ENCODE measurements at regions not wholly inside any gene's neighbourhood (a gene's known extent, or its start where the extent isn't known, plus 50 kb on each side); places are given as distances from the start of the nearest gene placed in this dataset.

- no peak for DNase-seq (ENCODE audit: low spot score)
- H3K9ac ChIP-seq (ENCODE audit: low read depth in 1 of 2, low read length in 2 of 2), result no peak overlapping the region
- no peaks in the 10 kb centered on the region for H3K9me3 ChIP-seq (ENCODE audit: control insufficient read depth in 4 of 4, low read length in 3 of 4)
- H3K27ac ChIP-seq (ENCODE audit: low read depth in 1 of 2, low read length in 2 of 2), result no peak overlapping the region
- WGBS, result 82% methylated on average over 1 of the region's 1 CpG
- peaks cover 0 to 2% (median 0%) of the 10 kb centered on the region in 4 donors for H3K27me3 ChIP-seq (ENCODE audit: control insufficient read depth in 4 of 4, insufficient read depth in 4 of 4, low read length in 3 of 4)
- TF ChIP-seq RAD21 (IDR thresholded peaks at IDR 0.05), result no peak
- no peak for TF ChIP-seq JUND (IDR thresholded peaks at IDR 0.05)
- no peak for TF ChIP-seq HNF4A (conservative IDR thresholded peaks at IDR 0.05)
- TF ChIP-seq YY1 (IDR thresholded peaks at IDR 0.05), result no peak
- no peak overlapping the region for H3K4me3 ChIP-seq (ENCODE audit: low read depth in 1 of 3, low read length in 3 of 3)
- H3K36me3 ChIP-seq (ENCODE audit: control insufficient read depth in 4 of 4, insufficient read depth in 3 of 4, low read depth in 1 of 4, low read length in 3 of 4), result no peaks in the 10 kb centered on the region
- H3K4me1 ChIP-seq (ENCODE audit: control insufficient read depth in 4 of 4, insufficient read depth in 4 of 4, low read length in 3 of 4), result no peaks in the 10 kb centered on the region
These were observed 900.8 kb downstream of the XPNPEP1 start for GRCh38 chr10:109022417-109023049.

- WGBS, result 68% methylated on average over 6 of the region's 6 CpGs
- no peak for DNase-seq (ENCODE audit: low spot score)
- no peaks in the 10 kb centered on the region for H3K9me3 ChIP-seq (ENCODE audit: control insufficient read depth in 4 of 4, low read length in 3 of 4)
- no peak overlapping the region for H3K9ac ChIP-seq (ENCODE audit: low read depth in 1 of 2, low read length in 2 of 2)
- H3K27me3 ChIP-seq (ENCODE audit: control insufficient read depth in 4 of 4, insufficient read depth in 4 of 4, low read length in 3 of 4), result peaks cover 0 to 2% (median 0%) of the 10 kb centered on the region in 4 donors
- no peak overlapping the region for H3K27ac ChIP-seq (ENCODE audit: low read depth in 1 of 2, low read length in 2 of 2)
- H3K4me3 ChIP-seq (ENCODE audit: low read depth in 1 of 3, low read length in 3 of 3), result no peak overlapping the region
- H3K36me3 ChIP-seq (ENCODE audit: control insufficient read depth in 4 of 4, insufficient read depth in 3 of 4, low read depth in 1 of 4, low read length in 3 of 4), result no peaks in the 10 kb centered on the region
- TF ChIP-seq HNF4G (IDR thresholded peaks at IDR 0.05) (no peak), FOXA2 (IDR thresholded peaks at IDR 0.05) (no peak), YY1 (IDR thresholded peaks at IDR 0.05) (no peak), JUND (IDR thresholded peaks at IDR 0.05) (no peak), ZBTB33 (IDR thresholded peaks at IDR 0.05) (no peak), CTCF (IDR thresholded peaks at IDR 0.05; ENCODE audit: low read depth, low read length, missing input control) (no peak)
- H3K4me1 ChIP-seq (ENCODE audit: control insufficient read depth in 4 of 4, insufficient read depth in 4 of 4, low read length in 3 of 4), result no peaks in the 10 kb centered on the region
These were observed 904.3 kb downstream of the XPNPEP1 start for GRCh38 chr10:109019001-109019424.

- H3K27me3 ChIP-seq (ENCODE audit: control insufficient read depth in 4 of 4, insufficient read depth in 4 of 4, low read length in 3 of 4), result no peaks in the 10 kb centered on the region
- WGBS, result 89% methylated on average over 1 of the region's 1 CpG
- no peak for DNase-seq (ENCODE audit: low spot score)
- no peaks in the 10 kb centered on the region for H3K4me1 ChIP-seq (ENCODE audit: control insufficient read depth in 4 of 4, insufficient read depth in 4 of 4, low read length in 3 of 4)
- no peak overlapping the region for H3K9ac ChIP-seq (ENCODE audit: low read depth in 1 of 2, low read length in 2 of 2)
- TF ChIP-seq GABPA (IDR thresholded peaks at IDR 0.05 in 1 of 2, conservative IDR thresholded peaks at IDR 0.05 in 1 of 2), result no peak
- no peaks in the 10 kb centered on the region for H3K36me3 ChIP-seq (ENCODE audit: control insufficient read depth in 4 of 4, insufficient read depth in 3 of 4, low read depth in 1 of 4, low read length in 3 of 4)
- no peaks in the 10 kb centered on the region for H3K9me3 ChIP-seq (ENCODE audit: control insufficient read depth in 4 of 4, low read length in 3 of 4)
- H3K27ac ChIP-seq (ENCODE audit: low read depth in 1 of 2, low read length in 2 of 2), result no peak overlapping the region
- no peak overlapping the region for H3K4me3 ChIP-seq (ENCODE audit: low read depth in 1 of 3, low read length in 3 of 3)
These were observed 915.8 kb downstream of the XPNPEP1 start for GRCh38 chr10:109007514-109007913.

GRCh38 chr10:108990441-108990840 lies 932.9 kb downstream of the XPNPEP1 start:
- Histone ChIP-seq H3K4me1 (ENCODE audit: control insufficient read depth in 4 of 4, insufficient read depth in 4 of 4, low read length in 3 of 4) (no peaks in the 10 kb centered on the region), H3K9ac (ENCODE audit: low read depth in 1 of 2, low read length in 2 of 2) (no peak overlapping the region), H3K9me3 (ENCODE audit: control insufficient read depth in 4 of 4, low read length in 3 of 4) (no peaks in the 10 kb centered on the region), H3K4me3 (ENCODE audit: low read depth in 1 of 3, low read length in 3 of 3) (no peak overlapping the region), H3K36me3 (ENCODE audit: control insufficient read depth in 4 of 4, insufficient read depth in 3 of 4, low read depth in 1 of 4, low read length in 3 of 4) (no peaks in the 10 kb centered on the region), H3K27ac (ENCODE audit: low read depth in 1 of 2, low read length in 2 of 2) (no peak overlapping the region), H3K27me3 (ENCODE audit: control insufficient read depth in 4 of 4, insufficient read depth in 4 of 4, low read length in 3 of 4) (no peaks in the 10 kb centered on the region)
- TF ChIP-seq HNF4A (conservative IDR thresholded peaks at IDR 0.05), result no peak
- TF ChIP-seq YY1 (IDR thresholded peaks at IDR 0.05), result no peak
- TF ChIP-seq TAF1 (conservative IDR thresholded peaks at IDR 0.05), result no peak
- TF ChIP-seq ATF3 (IDR thresholded peaks at IDR 0.05), result no peak
- 80% methylated on average over 5 of the region's 5 CpGs for WGBS
- no peak for DNase-seq (ENCODE audit: low spot score)

All from liver (tissue), 8 donors.